ENCODE measurements at regions not wholly inside any gene's neighbourhood (a gene's known extent, or its start where the extent isn't known, plus 50 kb on each side); places are given as distances from the start of the nearest gene placed in this dataset.

GRCh38 chr13:75934889-75935288 is 298.8 kb downstream of the LMO7 start:
- Histone ChIP-seq H3K4me3 (ENCODE audit: low read depth, low read length) (no peak overlapping the region), H3K9me3 (no peaks in the 10 kb centered on the region), H3K27me3 (peaks cover 3% of the 10 kb centered on the region; the same call in 1 of the 2 replicates), H3K4me1 (no peaks in the 10 kb centered on the region), H3K36me3 (no peaks in the 10 kb centered on the region; the same call in 1 of the 2 replicates)
- TF ChIP-seq, protein P1, sequence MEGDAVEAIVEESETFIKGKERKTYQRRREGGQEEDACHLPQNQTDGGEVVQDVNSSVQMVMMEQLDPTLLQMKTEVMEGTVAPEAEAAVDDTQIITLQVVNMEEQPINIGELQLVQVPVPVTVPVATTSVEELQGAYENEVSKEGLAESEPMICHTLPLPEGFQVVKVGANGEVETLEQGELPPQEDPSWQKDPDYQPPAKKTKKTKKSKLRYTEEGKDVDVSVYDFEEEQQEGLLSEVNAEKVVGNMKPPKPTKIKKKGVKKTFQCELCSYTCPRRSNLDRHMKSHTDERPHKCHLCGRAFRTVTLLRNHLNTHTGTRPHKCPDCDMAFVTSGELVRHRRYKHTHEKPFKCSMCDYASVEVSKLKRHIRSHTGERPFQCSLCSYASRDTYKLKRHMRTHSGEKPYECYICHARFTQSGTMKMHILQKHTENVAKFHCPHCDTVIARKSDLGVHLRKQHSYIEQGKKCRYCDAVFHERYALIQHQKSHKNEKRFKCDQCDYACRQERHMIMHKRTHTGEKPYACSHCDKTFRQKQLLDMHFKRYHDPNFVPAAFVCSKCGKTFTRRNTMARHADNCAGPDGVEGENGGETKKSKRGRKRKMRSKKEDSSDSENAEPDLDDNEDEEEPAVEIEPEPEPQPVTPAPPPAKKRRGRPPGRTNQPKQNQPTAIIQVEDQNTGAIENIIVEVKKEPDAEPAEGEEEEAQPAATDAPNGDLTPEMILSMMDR (IDR thresholded peaks at IDR 0.05; ENCODE audit: low read depth, low read length): no peak
- DNase-seq: no peak

GRCh38 chr13:75932636-75933035 is 296.5 kb downstream of the LMO7 start:
- peaks cover 3% of the 10 kb centered on the region; the same call in 1 of the 2 replicates for H3K27me3 ChIP-seq
- DNase-seq: no peak
- TF ChIP-seq, protein P1 (IDR thresholded peaks at IDR 0.05; ENCODE audit: low read depth, low read length): no peak
- no peaks in the 10 kb centered on the region; the same call in 1 of the 2 replicates for H3K36me3 ChIP-seq
- H3K4me1 ChIP-seq: no peaks in the 10 kb centered on the region
- no peak overlapping the region for H3K4me3 ChIP-seq (ENCODE audit: low read depth, low read length)
- H3K9me3 ChIP-seq: no peaks in the 10 kb centered on the region

- Histone ChIP-seq H3K27me3 (peaks cover 3% of the 10 kb centered on the region; the same call in 1 of the 2 replicates), H3K36me3 (no peaks in the 10 kb centered on the region), H3K4me1 (no peaks in the 10 kb centered on the region), H3K4me3 (ENCODE audit: low read depth, low read length) (no peak overlapping the region), H3K9me3 (no peaks in the 10 kb centered on the region)
- TF ChIP-seq, protein P1 (IDR thresholded peaks at IDR 0.05; ENCODE audit: low read depth, low read length): no peak
- no peak for DNase-seq
These were observed 295.0 kb downstream of the LMO7 start for GRCh38 chr13:75931116-75931515.

DNA sequence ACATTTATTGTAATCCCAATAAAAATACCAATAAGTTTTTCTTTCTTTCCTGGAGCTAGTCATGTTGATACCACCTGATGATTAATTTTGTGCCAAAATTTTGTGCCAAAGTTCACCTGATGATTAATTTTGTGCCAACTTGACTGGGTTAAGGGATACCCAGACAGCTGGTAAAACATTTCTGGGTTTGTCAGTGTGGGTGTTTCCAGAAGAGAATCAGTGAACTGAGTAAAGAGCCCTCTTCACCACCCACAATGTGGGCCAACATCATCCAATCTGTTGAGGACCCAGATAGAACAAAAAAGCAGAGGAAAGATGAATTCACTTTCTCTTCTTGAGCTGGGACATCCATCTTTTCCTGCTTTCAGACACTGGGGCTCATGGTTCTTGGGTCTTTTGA is 292.9 kb downstream of the LMO7 start:
- TF ChIP-seq, protein P1 (IDR thresholded peaks at IDR 0.05; ENCODE audit: low read depth, low read length): no peak
- Histone ChIP-seq H3K4me3 (ENCODE audit: low read depth, low read length) (no peak overlapping the region), H3K36me3 (no peaks in the 10 kb centered on the region), H3K27me3 (no peaks in the 10 kb centered on the region; the same call in 1 of the 2 replicates), H3K4me1 (no peaks in the 10 kb centered on the region), H3K9me3 (no peaks in the 10 kb centered on the region)
- no peak for DNase-seq

GRCh38 chr13:75927183-75927669 is 291.1 kb downstream of the LMO7 start:
- Histone ChIP-seq H3K36me3 (no peaks in the 10 kb centered on the region), H3K4me3 (ENCODE audit: low read depth, low read length) (no peak overlapping the region), H3K4me1 (no peaks in the 10 kb centered on the region), H3K27me3 (no peaks in the 10 kb centered on the region; the same call in 1 of the 2 replicates), H3K9me3 (no peaks in the 10 kb centered on the region)
- DNase-seq: no peak
- TF ChIP-seq, protein P1 (IDR thresholded peaks at IDR 0.05; ENCODE audit: low read depth, low read length): no peak

DNA sequence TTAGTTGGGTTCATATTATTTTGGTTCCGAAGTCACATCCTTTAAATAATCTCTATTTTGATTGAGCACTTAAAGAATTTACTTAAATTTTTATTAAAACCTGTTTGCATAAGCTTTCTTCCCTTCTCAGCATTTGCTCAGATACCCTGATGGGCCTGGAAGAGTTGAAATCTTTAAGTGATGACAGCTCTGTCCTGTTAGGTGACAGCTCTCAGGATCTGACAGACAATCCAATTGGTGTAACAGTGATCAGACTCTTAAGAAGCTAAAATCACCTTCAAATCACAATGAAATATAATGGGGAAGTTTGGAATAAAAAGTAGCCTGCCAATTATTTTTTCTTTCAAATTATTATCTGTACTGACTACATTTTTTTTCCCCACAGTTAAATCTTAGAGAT is 284.4 kb downstream of the LMO7 start:
- no peaks in the 10 kb centered on the region for H3K36me3 ChIP-seq
- no peaks in the 10 kb centered on the region for H3K27me3 ChIP-seq
- no peaks in the 10 kb centered on the region for H3K9me3 ChIP-seq
- TF ChIP-seq, protein P1 (IDR thresholded peaks at IDR 0.05; ENCODE audit: low read depth, low read length): no peak
- DNase-seq: no peak
- H3K4me3 ChIP-seq (ENCODE audit: low read depth, low read length): no peak overlapping the region
- no peaks in the 10 kb centered on the region for H3K4me1 ChIP-seq
